Smooth muscle cell (in vitro differentiated cells): ENCODE measurements at regions not wholly inside any gene's neighbourhood (a gene's known extent, or its start where the extent isn't known, plus 50 kb on each side); places are given as distances from the start of the nearest gene placed in this dataset.

Experiments used
- DNase-seq: peaks from one replicate; lab custom pipeline; 2025; ENCODE audit not compliant: unreplicated experiment; lab: John Stamatoyannopoulos, UW
- H2AFZ ChIP-seq: fragments of 200-600 bp; sonication (generic); 2 replicates; pipeline ENCODE4 v1.6.0; 2016; ENCODE audit warnings: antibody characterized with exemption, low read depth, mild to moderate bottlenecking
- H3F3A ChIP-seq: fragments of 200-600 bp; sonication (generic); 2 replicates; pipeline ENCODE4 v1.6.0; 2017; ENCODE audit warnings: antibody characterized with exemption, low read depth
- H3K27ac ChIP-seq: fragments of 200-600 bp; sonication (generic); 2 replicates; pipeline ENCODE4 v1.5.1; 2016; ENCODE audit warnings: low read depth, mild to moderate bottlenecking
- H3K27me3 ChIP-seq: fragments of 200-600 bp; sonication (generic); 2 replicates; pipeline ENCODE4 v1.6.1; 2016; ENCODE audit warnings: low read depth, mild to moderate bottlenecking
- H3K36me3 ChIP-seq: fragments of 200-600 bp; sonication (generic); 2 replicates; pipeline ENCODE4 v1.5.1; 2016; ENCODE audit warnings: low read depth
- H3K4me1 ChIP-seq: fragments of 200-600 bp; sonication (generic); 2 replicates; pipeline ENCODE4 v1.5.1; 2016; ENCODE audit warnings: low read depth
- H3K4me2 ChIP-seq: fragments of 200-600 bp; sonication (generic); 2 replicates; pipeline ENCODE4 v1.6.0; 2016; ENCODE audit warnings: mild to moderate bottlenecking
- H3K4me3 ChIP-seq: fragments of 200-600 bp; sonication (generic); 2 replicates; pipeline ENCODE4 v1.5.1; 2016; ENCODE audit warnings: mild to moderate bottlenecking
- H3K79me2 ChIP-seq: fragments of 200-600 bp; sonication (generic); 2 replicates; pipeline ENCODE4 v1.6.0; 2016; ENCODE audit warnings: low read depth, mild to moderate bottlenecking
- H3K9ac ChIP-seq: fragments of 200-600 bp; sonication (generic); 2 replicates; pipeline ENCODE4 v1.6.0; 2016; ENCODE audit warnings: low read depth
- H3K9me3 ChIP-seq: fragments of 200-600 bp; sonication (generic); replicated peaks from 2 replicates; pipeline ENCODE4 v1.5.1; 2016; ENCODE audit warnings: low read depth
- H4K20me1 ChIP-seq: fragments of 200-600 bp; sonication (generic); 2 replicates; pipeline ENCODE4 v1.6.0; 2016; ENCODE audit warnings: low read depth
- WGBS: methylation state at CpG from one replicate; pipeline ENCODE4 v1.1.7; 2016; ENCODE audit warnings: low lambda C conversion rate; 5-methylcytosine and 5-hydroxymethylcytosine counted together
- TF ChIP-seq, protein P1 (sequence below): fragments of 200-600 bp; sonication (generic); IDR thresholded peaks from 2 replicates; pipeline ENCODE4 v1.5.1; 2017; ENCODE audit warnings: borderline replicate concordance, mild to moderate bottlenecking, antibody characterized with exemption; ENCODE audit not compliant: insufficient read depth, poor library complexity, severe bottlenecking

DNA sequence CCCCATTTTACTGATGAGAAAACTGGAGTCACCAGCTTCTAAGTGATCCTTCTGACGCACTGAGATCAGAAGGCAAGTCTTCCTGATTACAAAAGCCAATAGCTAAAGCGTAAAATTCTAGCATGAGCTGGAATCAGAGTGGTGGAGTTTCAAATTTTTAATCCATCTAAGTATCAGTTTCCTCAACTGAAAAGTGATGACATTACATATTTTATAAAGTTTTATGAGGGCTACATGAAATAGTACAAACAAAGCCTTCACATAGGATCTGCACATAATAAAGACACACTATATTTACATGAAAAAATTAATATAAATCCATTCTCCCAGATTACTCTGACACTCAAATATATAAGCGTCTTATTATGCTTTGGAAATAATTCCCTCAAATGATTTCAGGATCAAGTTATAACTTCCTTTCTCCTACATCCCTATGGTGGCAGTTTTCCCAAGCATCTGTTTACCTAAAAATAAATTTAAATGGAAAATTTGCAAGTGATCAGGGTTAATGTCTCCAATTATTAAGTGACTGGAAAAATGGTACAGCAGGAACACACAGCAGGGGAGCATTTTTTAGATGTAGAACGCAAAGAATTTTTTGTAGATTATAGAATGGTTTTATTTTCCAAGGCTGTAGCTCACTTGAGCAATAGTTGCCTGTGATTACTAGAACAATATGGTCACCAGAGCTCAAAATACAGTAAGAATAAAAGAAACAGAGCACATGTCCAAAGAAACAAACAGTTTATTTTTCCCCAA is 490.4 kb upstream of the C1orf87 start:
- WGBS: 90% methylated on average over 4 of the region's 4 CpGs
- Histone ChIP-seq H2AFZ (no peak overlapping the region), H3K9me3 (no peaks in the 10 kb centered on the region), H4K20me1 (no peaks in the 10 kb centered on the region), H3K27ac (no peak overlapping the region), H3K27me3 (no peaks in the 10 kb centered on the region), H3K36me3 (no peaks in the 10 kb centered on the region), H3K9ac (no peak overlapping the region), H3K4me3 (no peak overlapping the region), H3K4me2 (no peak overlapping the region), H3F3A (no peaks in the 10 kb centered on the region), H3K4me1 (no peaks in the 10 kb centered on the region), H3K79me2 (no peaks in the 10 kb centered on the region)
- no peak for DNase-seq
- TF ChIP-seq, protein P1, sequence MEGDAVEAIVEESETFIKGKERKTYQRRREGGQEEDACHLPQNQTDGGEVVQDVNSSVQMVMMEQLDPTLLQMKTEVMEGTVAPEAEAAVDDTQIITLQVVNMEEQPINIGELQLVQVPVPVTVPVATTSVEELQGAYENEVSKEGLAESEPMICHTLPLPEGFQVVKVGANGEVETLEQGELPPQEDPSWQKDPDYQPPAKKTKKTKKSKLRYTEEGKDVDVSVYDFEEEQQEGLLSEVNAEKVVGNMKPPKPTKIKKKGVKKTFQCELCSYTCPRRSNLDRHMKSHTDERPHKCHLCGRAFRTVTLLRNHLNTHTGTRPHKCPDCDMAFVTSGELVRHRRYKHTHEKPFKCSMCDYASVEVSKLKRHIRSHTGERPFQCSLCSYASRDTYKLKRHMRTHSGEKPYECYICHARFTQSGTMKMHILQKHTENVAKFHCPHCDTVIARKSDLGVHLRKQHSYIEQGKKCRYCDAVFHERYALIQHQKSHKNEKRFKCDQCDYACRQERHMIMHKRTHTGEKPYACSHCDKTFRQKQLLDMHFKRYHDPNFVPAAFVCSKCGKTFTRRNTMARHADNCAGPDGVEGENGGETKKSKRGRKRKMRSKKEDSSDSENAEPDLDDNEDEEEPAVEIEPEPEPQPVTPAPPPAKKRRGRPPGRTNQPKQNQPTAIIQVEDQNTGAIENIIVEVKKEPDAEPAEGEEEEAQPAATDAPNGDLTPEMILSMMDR: no peak

DNA sequence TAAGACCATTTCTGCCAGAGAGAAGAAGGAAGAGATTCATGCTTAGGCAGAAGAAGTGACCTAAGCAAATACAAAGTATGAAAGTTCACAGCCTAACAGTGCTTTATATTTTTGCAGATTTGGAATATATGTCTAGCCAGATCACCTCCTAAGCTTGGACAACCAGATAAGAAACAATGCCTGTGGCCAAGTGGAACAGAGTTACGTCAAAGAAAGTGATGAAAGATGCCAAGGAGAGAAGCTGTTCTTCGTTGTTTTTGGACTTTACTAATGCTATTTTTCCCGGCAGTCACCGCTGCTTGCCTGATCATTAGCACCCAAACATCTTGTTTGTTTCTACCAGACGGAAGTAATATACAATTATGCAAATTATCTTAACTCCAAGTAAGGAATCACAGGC is 489.2 kb upstream of the C1orf87 start:
- H3F3A ChIP-seq: no peaks in the 10 kb centered on the region
- TF ChIP-seq, protein P1: no peak
- H4K20me1 ChIP-seq: no peaks in the 10 kb centered on the region
- no peaks in the 10 kb centered on the region for H3K36me3 ChIP-seq
- no peak overlapping the region for H3K4me2 ChIP-seq
- H3K9ac ChIP-seq: no peak overlapping the region
- WGBS: 74% methylated on average over 5 of the region's 5 CpGs
- H3K79me2 ChIP-seq: no peaks in the 10 kb centered on the region
- no peaks in the 10 kb centered on the region for H3K27me3 ChIP-seq
- H3K4me1 ChIP-seq: no peaks in the 10 kb centered on the region
- DNase-seq: no peak
- H3K9me3 ChIP-seq: no peaks in the 10 kb centered on the region
- no peak overlapping the region for H2AFZ ChIP-seq
- H3K27ac ChIP-seq: no peak overlapping the region
- no peak overlapping the region for H3K4me3 ChIP-seq

DNA sequence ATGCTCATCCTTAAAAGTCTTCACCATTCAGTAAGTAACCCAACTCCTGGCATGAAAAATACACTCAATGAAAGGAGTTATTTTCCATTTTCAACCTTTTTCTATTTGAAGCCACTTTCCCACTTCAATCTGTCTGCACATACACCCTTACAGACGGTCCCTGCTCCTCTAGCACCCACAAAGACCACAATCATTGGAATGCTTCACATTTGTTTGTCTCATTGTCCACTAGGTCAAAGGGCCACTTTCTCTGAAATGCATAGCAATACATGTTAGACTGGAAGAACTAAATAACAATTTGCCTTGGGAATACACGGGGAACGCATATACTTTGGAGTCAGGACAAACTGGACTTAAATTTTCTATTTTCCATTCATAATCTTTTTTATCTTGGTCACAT is 487.1 kb upstream of the C1orf87 start:
- H3K27me3 ChIP-seq: no peaks in the 10 kb centered on the region
- H3K9me3 ChIP-seq: no peaks in the 10 kb centered on the region
- no peaks in the 10 kb centered on the region for H3K4me1 ChIP-seq
- H3K4me2 ChIP-seq: no peak overlapping the region
- H2AFZ ChIP-seq: no peak overlapping the region
- H3F3A ChIP-seq: no peaks in the 10 kb centered on the region
- 94% methylated on average over 3 of the region's 3 CpGs for WGBS
- no peak overlapping the region for H3K27ac ChIP-seq
- H3K4me3 ChIP-seq: no peak overlapping the region
- H3K9ac ChIP-seq: no peak overlapping the region
- H3K79me2 ChIP-seq: no peaks in the 10 kb centered on the region
- TF ChIP-seq, protein P1: no peak
- H3K36me3 ChIP-seq: no peaks in the 10 kb centered on the region
- DNase-seq: no peak
- H4K20me1 ChIP-seq: no peaks in the 10 kb centered on the region

DNA sequence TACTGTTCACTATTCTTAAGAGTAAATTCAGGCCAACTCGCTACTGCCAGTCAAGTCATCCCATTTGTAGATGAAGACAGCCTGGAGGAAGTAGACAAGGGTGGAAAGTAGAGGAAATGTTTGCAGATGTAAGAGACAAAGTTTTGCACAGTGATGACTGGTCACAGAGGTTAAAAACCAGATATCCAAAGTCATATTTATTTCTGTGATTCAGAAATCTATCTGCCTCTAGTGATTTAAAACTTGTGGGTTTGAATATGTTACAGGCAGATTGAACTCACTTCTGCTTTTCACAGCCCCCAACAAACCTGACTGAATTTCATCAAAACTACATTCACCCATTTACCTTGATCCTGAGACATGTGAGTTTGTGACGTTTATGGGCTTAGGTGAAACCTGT is 484.7 kb upstream of the C1orf87 start:
- no peak overlapping the region for H3K4me3 ChIP-seq
- H3K27me3 ChIP-seq: no peaks in the 10 kb centered on the region
- H3K36me3 ChIP-seq: no peaks in the 10 kb centered on the region
- WGBS: 80% methylated on average over 2 of the region's 2 CpGs
- no peak for DNase-seq
- H2AFZ ChIP-seq: no peak overlapping the region
- no peaks in the 10 kb centered on the region for H4K20me1 ChIP-seq
- H3K79me2 ChIP-seq: no peaks in the 10 kb centered on the region
- H3K9me3 ChIP-seq: no peaks in the 10 kb centered on the region
- no peak overlapping the region for H3K4me2 ChIP-seq
- H3K9ac ChIP-seq: no peak overlapping the region
- H3K27ac ChIP-seq: no peak overlapping the region
- no peaks in the 10 kb centered on the region for H3F3A ChIP-seq
- TF ChIP-seq, protein P1: no peak
- H3K4me1 ChIP-seq: no peaks in the 10 kb centered on the region
